ENCODE measurements at regions not wholly inside any gene's neighbourhood (a gene's known extent, or its start where the extent isn't known, plus 50 kb on each side); places are given as distances from the start of the nearest gene placed in this dataset.

GRCh38 chr22:22169923-22170322, 74.7 kb upstream of the VPREB1 start:
- peaks cover 73% of the 10 kb centered on the region for H3K27me3 ChIP-seq (ENCODE audit: control insufficient read depth, insufficient read depth, low read length, poor library complexity, severe bottlenecking)
- H3K4me3 ChIP-seq (ENCODE audit: insufficient read depth, low read depth, low read length) = no peak overlapping the region
- H3K4me1 ChIP-seq (ENCODE audit: control insufficient read depth, insufficient read depth, low read length) = no peaks in the 10 kb centered on the region
- H3K9me3 ChIP-seq (ENCODE audit: control insufficient read depth, low read length) = no peaks in the 10 kb centered on the region
- H3K36me3 ChIP-seq (ENCODE audit: control insufficient read depth, insufficient read depth, low read length) = no peaks in the 10 kb centered on the region
- no peak overlapping the region for H3K27ac ChIP-seq (ENCODE audit: insufficient read depth, low read depth, low read length, poor library complexity, severe bottlenecking)
- WGBS, 2 experiments = no CpG with 5 or more reads among the region's 1 CpG

- Histone ChIP-seq H3K9me3 (ENCODE audit: control insufficient read depth, low read length) (no peaks in the 10 kb centered on the region), H3K4me1 (ENCODE audit: control insufficient read depth, insufficient read depth, low read length) (no peaks in the 10 kb centered on the region), H3K27me3 (ENCODE audit: control insufficient read depth, insufficient read depth, low read length, poor library complexity, severe bottlenecking) (peaks cover 80% of the 10 kb centered on the region), H3K4me3 (ENCODE audit: insufficient read depth, low read depth, low read length) (no peak overlapping the region), H3K27ac (ENCODE audit: insufficient read depth, low read depth, low read length, poor library complexity, severe bottlenecking) (no peak overlapping the region), H3K36me3 (ENCODE audit: control insufficient read depth, insufficient read depth, low read length) (no peaks in the 10 kb centered on the region)
- 50 to 74% methylated on average over 2 to 7 of the region's 9 CpGs for WGBS, 2 experiments
Measured at GRCh38 chr22:22168941-22169867, 75.4 kb upstream of the VPREB1 start.

GRCh38 chr22:22168190-22168940, 76.2 kb upstream of the VPREB1 start:
- no peaks in the 10 kb centered on the region for H3K9me3 ChIP-seq (ENCODE audit: control insufficient read depth, low read length)

GRCh38 chr22:22167791-22168189, 76.8 kb upstream of the VPREB1 start:
- no peaks in the 10 kb centered on the region for H3K36me3 ChIP-seq (ENCODE audit: control insufficient read depth, insufficient read depth, low read length)
- no peaks in the 10 kb centered on the region for H3K9me3 ChIP-seq (ENCODE audit: control insufficient read depth, low read length)
- no peak overlapping the region for H3K4me3 ChIP-seq (ENCODE audit: insufficient read depth, low read depth, low read length)
- no peaks in the 10 kb centered on the region for H3K4me1 ChIP-seq (ENCODE audit: control insufficient read depth, insufficient read depth, low read length)
- no peak overlapping the region for H3K27ac ChIP-seq (ENCODE audit: insufficient read depth, low read depth, low read length, poor library complexity, severe bottlenecking)
- peaks cover 95% of the 10 kb centered on the region for H3K27me3 ChIP-seq (ENCODE audit: control insufficient read depth, insufficient read depth, low read length, poor library complexity, severe bottlenecking)
- 53 to 61% methylated on average over 2 of the region's 2 CpGs for WGBS, 2 experiments

More at GRCh38 chr22:22168190-22168940, 76.2 kb upstream of the VPREB1 start:
- no peaks in the 10 kb centered on the region for H3K4me1 ChIP-seq (ENCODE audit: control insufficient read depth, insufficient read depth, low read length)
- WGBS, 2 experiments = 60 to 65% methylated on average over 6 to 7 of the region's 7 CpGs
- H3K36me3 ChIP-seq (ENCODE audit: control insufficient read depth, insufficient read depth, low read length) = no peaks in the 10 kb centered on the region
- H3K27me3 ChIP-seq (ENCODE audit: control insufficient read depth, insufficient read depth, low read length, poor library complexity, severe bottlenecking) = peaks cover 89% of the 10 kb centered on the region
- H3K4me3 ChIP-seq (ENCODE audit: insufficient read depth, low read depth, low read length) = no peak overlapping the region
- no peak overlapping the region for H3K27ac ChIP-seq (ENCODE audit: insufficient read depth, low read depth, low read length, poor library complexity, severe bottlenecking)

- Histone ChIP-seq H3K36me3 (ENCODE audit: control insufficient read depth, insufficient read depth, low read length) (no peaks in the 10 kb centered on the region), H3K27ac (ENCODE audit: insufficient read depth, low read depth, low read length, poor library complexity, severe bottlenecking) (no peak overlapping the region), H3K4me1 (ENCODE audit: control insufficient read depth, insufficient read depth, low read length) (no peaks in the 10 kb centered on the region), H3K4me3 (ENCODE audit: insufficient read depth, low read depth, low read length) (no peak overlapping the region), H3K9me3 (ENCODE audit: control insufficient read depth, low read length) (no peaks in the 10 kb centered on the region), H3K27me3 (ENCODE audit: control insufficient read depth, insufficient read depth, low read length, poor library complexity, severe bottlenecking) (peaks cover 99% of the 10 kb centered on the region)
- WGBS, 2 experiments = 40 to 47% methylated on average over 3 to 5 of the region's 5 CpGs
Measured at GRCh38 chr22:22166941-22167713, 77.5 kb upstream of the VPREB1 start.

GRCh38 chr22:22165936-22166710, 78.5 kb upstream of the VPREB1 start:
- Histone ChIP-seq H3K36me3 (ENCODE audit: control insufficient read depth, insufficient read depth, low read length) (no peaks in the 10 kb centered on the region), H3K27me3 (ENCODE audit: control insufficient read depth, insufficient read depth, low read length, poor library complexity, severe bottlenecking) (peaks cover 94% of the 10 kb centered on the region), H3K9me3 (ENCODE audit: control insufficient read depth, low read length) (no peaks in the 10 kb centered on the region), H3K4me3 (ENCODE audit: insufficient read depth, low read depth, low read length) (no peak overlapping the region), H3K27ac (ENCODE audit: insufficient read depth, low read depth, low read length, poor library complexity, severe bottlenecking) (no peak overlapping the region), H3K4me1 (ENCODE audit: control insufficient read depth, insufficient read depth, low read length) (no peaks in the 10 kb centered on the region)
- 62% methylated on average over 6 of the region's 6 CpGs for WGBS, 2 experiments

GRCh38 chr22:22164541-22165272, 79.9 kb upstream of the VPREB1 start:
- H3K27me3 ChIP-seq (ENCODE audit: control insufficient read depth, insufficient read depth, low read length, poor library complexity, severe bottlenecking) = peaks cover 82% of the 10 kb centered on the region

GRCh38 chr22:22161924-22162851, 82.4 kb upstream of the VPREB1 start:
- no peaks in the 10 kb centered on the region for H3K9me3 ChIP-seq (ENCODE audit: control insufficient read depth, low read length)
- no peak overlapping the region for H3K27ac ChIP-seq (ENCODE audit: insufficient read depth, low read depth, low read length, poor library complexity, severe bottlenecking)
- WGBS, 2 experiments = 69 to 71% methylated on average over 9 of the region's 9 CpGs
- H3K36me3 ChIP-seq (ENCODE audit: control insufficient read depth, insufficient read depth, low read length) = no peaks in the 10 kb centered on the region
- H3K27me3 ChIP-seq (ENCODE audit: control insufficient read depth, insufficient read depth, low read length, poor library complexity, severe bottlenecking) = peaks cover 83% of the 10 kb centered on the region
- H3K4me3 ChIP-seq (ENCODE audit: insufficient read depth, low read depth, low read length) = no peak overlapping the region
- no peaks in the 10 kb centered on the region for H3K4me1 ChIP-seq (ENCODE audit: control insufficient read depth, insufficient read depth, low read length)

More at GRCh38 chr22:22164541-22165272, 79.9 kb upstream of the VPREB1 start:
- H3K4me1 ChIP-seq (ENCODE audit: control insufficient read depth, insufficient read depth, low read length) = no peaks in the 10 kb centered on the region
- H3K9me3 ChIP-seq (ENCODE audit: control insufficient read depth, low read length) = no peaks in the 10 kb centered on the region
- H3K36me3 ChIP-seq (ENCODE audit: control insufficient read depth, insufficient read depth, low read length) = no peaks in the 10 kb centered on the region
- no peak overlapping the region for H3K27ac ChIP-seq (ENCODE audit: insufficient read depth, low read depth, low read length, poor library complexity, severe bottlenecking)
- no peak overlapping the region for H3K4me3 ChIP-seq (ENCODE audit: insufficient read depth, low read depth, low read length)
- WGBS, 2 experiments = 33 to 42% methylated on average over 3 of the region's 3 CpGs
